Stomach (tissue), 4 donors: ENCODE measurements at regions not wholly inside any gene's neighbourhood (a gene's known extent, or its start where the extent isn't known, plus 50 kb on each side); places are given as distances from the start of the nearest gene placed in this dataset.

Experiments used
- CTCF ChIP-seq, 7 experiments: fragments of 450-650 bp in 4 of 7; fragments of 200-600 bp in 3 of 7; sonication (generic) in 3 of 7; IDR thresholded peaks; one replicate each; pipeline ENCODE4 v1.5.1; 2016 to 2019; ENCODE audit warnings: antibody characterized with exemption in 7 of 7, control low read depth in 2 of 7, mild to moderate bottlenecking in 1 of 7
- EP300 ChIP-seq: sonication (generic); formaldehyde crosslinking; IDR thresholded peaks from one replicate; pipeline ENCODE4 v1.6.1; 2017; ENCODE audit warnings: antibody characterized with exemption
- POLR2A ChIP-seq, 4 donors: fragments of 450-650 bp; IDR thresholded peaks; one replicate each; pipeline ENCODE4 v1.6.1; 2016; ENCODE audit warnings: antibody characterized with exemption in 4 of 4, control low read depth in 2 of 4, mild to moderate bottlenecking in 1 of 4, moderate library complexity in 1 of 4
- POLR2AphosphoS5 ChIP-seq, 3 donors: sonication (generic); formaldehyde crosslinking; IDR thresholded peaks; one replicate each; pipeline ENCODE4 v1.6.1; 2016; ENCODE audit warnings: antibody characterized with exemption in 3 of 3

GRCh38 chr1:13899856-13900255 lies 199.9 kb downstream of the PRDM2 start:
- no peak for TF ChIP-seq POLR2A (IDR thresholded peaks at IDR 0.05)
- TF ChIP-seq CTCF (IDR thresholded peaks at IDR 0.05) = no peak
- TF ChIP-seq POLR2AphosphoS5 (IDR thresholded peaks at IDR 0.05) = no peak
- TF ChIP-seq EP300 = no peak
